Fibroblast of lung (primary cell): ENCODE measurements at regions not wholly inside any gene's neighbourhood (a gene's known extent, or its start where the extent isn't known, plus 50 kb on each side); places are given as distances from the start of the nearest gene placed in this dataset.

ENCODE experiments used
- DNase-seq, 2 donors: peaks; one replicate each; pipeline versions ENCODE4 v3.0.0 to v3.0.0-alpha.2; 2010; ENCODE audit warnings: low read depth in 2 of 2
- H2AFZ ChIP-seq: 2 replicates; pipeline ENCODE4 v1.5.1; 2012; ENCODE audit warnings: low read length, control low read depth, inconsistent platforms
- H3K27ac ChIP-seq: 2 replicates; pipeline ENCODE4 v1.5.1; 2011; ENCODE audit warnings: low read length, control low read depth; ENCODE audit not compliant: insufficient read depth
- H3K27me3 ChIP-seq: 2 replicates; pipeline ENCODE4 v1.5.1; 2011; ENCODE audit warnings: mild to moderate bottlenecking, low read length; ENCODE audit not compliant: control insufficient read depth, insufficient read depth
- H3K36me3 ChIP-seq: 2 replicates; pipeline ENCODE4 v1.5.1; 2011; ENCODE audit warnings: low read length; ENCODE audit not compliant: control insufficient read depth, insufficient read depth
- H3K4me1 ChIP-seq: 2 replicates; pipeline ENCODE4 v1.5.1; 2011; ENCODE audit warnings: low read length; ENCODE audit not compliant: control insufficient read depth, insufficient read depth; ENCODE audit errors: extremely low read depth
- H3K4me2 ChIP-seq: 2 replicates; pipeline ENCODE4 v1.5.1; 2011; ENCODE audit warnings: low read length, control low read depth; ENCODE audit not compliant: insufficient read depth; ENCODE audit errors: extremely low read depth
- H3K4me3 ChIP-seq, 4 experiments: fragments of 200-600 bp in 1 of 4; sonication (generic) in 1 of 4; replicated peaks in 1 of 4; 2 replicates each; pipeline ENCODE4 v1.5.1; 2011 to 2016; ENCODE audit warnings: low read length in 4 of 4, low read depth in 3 of 4, mild to moderate bottlenecking in 3 of 4, control low read depth in 2 of 4, inconsistent platforms in 1 of 4, mixed read lengths in 1 of 4; ENCODE audit not compliant: insufficient read depth in 1 of 4; ENCODE audit errors: control extremely low read depth in 1 of 4
- H3K79me2 ChIP-seq: 2 replicates; pipeline ENCODE4 v1.5.1; 2012; ENCODE audit warnings: mild to moderate bottlenecking, low read length, inconsistent platforms; ENCODE audit not compliant: control insufficient read depth, insufficient read depth
- H3K9ac ChIP-seq: 2 replicates; pipeline ENCODE4 v1.5.1; 2011; ENCODE audit warnings: mild to moderate bottlenecking, low read length, control low read depth; ENCODE audit not compliant: insufficient read depth
- H3K9me3 ChIP-seq: 2 replicates; pipeline ENCODE4 v1.5.1; 2012; ENCODE audit warnings: low read depth, low read length; ENCODE audit not compliant: control insufficient read depth, insufficient read depth
- H4K20me1 ChIP-seq: 2 replicates; pipeline ENCODE4 v1.5.1; 2011; ENCODE audit warnings: low read length; ENCODE audit not compliant: control insufficient read depth, insufficient read depth; ENCODE audit errors: extremely low read depth
- CTCF ChIP-seq, 2 donors: IDR thresholded peaks in 1 of 2; conservative IDR thresholded peaks in 1 of 2; 1 replicate in 1 of 2; 2 replicates in 1 of 2; pipeline ENCODE4 v1.5.1; 2011 to 2012; ENCODE audit warnings: low read length in 2 of 2, control low read depth in 1 of 2, inconsistent platforms in 1 of 2, low read depth in 1 of 2, mild to moderate bottlenecking in 1 of 2
- EZH2 ChIP-seq: IDR thresholded peaks from 2 replicates; pipeline ENCODE4 v1.5.1; 2012; ENCODE audit warnings: low read length, control low read depth, mild to moderate bottlenecking; ENCODE audit errors: missing control alignments

- Histone ChIP-seq H3K4me1 (no peaks in the 10 kb centered on the region), H3K79me2 (no peaks in the 10 kb centered on the region), H4K20me1 (no peaks in the 10 kb centered on the region), H3K27me3 (no peaks in the 10 kb centered on the region), H3K4me2 (no peak overlapping the region), H3K9ac (no peak overlapping the region), H3K9me3 (no peaks in the 10 kb centered on the region), H2AFZ (no peak overlapping the region), H3K36me3 (no peaks in the 10 kb centered on the region), H3K27ac (no peak overlapping the region), H3K4me3 (no peak overlapping the region)
- no peak for TF ChIP-seq EZH2
- no peak for TF ChIP-seq CTCF (conservative IDR thresholded peaks at IDR 0.05 in 1 of 2, IDR thresholded peaks at IDR 0.05 in 1 of 2; ENCODE audit: low read depth in 1 of 2, low read length in 2 of 2)
- no peak for DNase-seq
Measured at GRCh38 chr19:20252613-20253012, 85.6 kb downstream of the ZNF486 start.

DNA sequence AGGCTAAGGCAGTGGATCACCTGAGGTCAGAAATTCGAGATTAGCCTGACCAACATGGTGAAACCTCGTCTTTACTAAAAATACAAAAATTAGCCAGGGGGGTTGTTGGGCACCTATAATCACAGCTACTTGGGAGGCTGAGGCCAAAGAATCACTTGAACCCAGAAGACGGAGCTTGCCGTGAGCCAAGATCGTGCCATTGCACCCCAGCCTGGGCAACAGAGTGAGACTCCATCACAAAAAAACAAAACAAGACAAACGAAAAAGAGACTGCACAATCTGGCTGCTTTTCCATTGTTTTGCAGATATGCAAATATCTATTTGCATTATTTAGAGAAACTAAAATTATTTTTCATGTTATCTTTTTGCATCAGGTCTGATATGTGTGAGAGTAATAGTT, 83.6 kb downstream of the ZNF486 start:
- TF ChIP-seq EZH2 (no peak), CTCF (conservative IDR thresholded peaks at IDR 0.05 in 1 of 2, IDR thresholded peaks at IDR 0.05 in 1 of 2; ENCODE audit: low read depth in 1 of 2, low read length in 2 of 2) (no peak)
- no peak overlapping the region for H2AFZ ChIP-seq
- no peaks in the 10 kb centered on the region for H3K4me1 ChIP-seq
- DNase-seq = no peak
- no peaks in the 10 kb centered on the region for H3K9me3 ChIP-seq
- no peak overlapping the region for H3K27ac ChIP-seq
- no peak overlapping the region for H3K4me3 ChIP-seq
- H3K9ac ChIP-seq = no peak overlapping the region
- H3K79me2 ChIP-seq = no peaks in the 10 kb centered on the region
- no peaks in the 10 kb centered on the region for H3K27me3 ChIP-seq
- H3K36me3 ChIP-seq = no peaks in the 10 kb centered on the region
- H4K20me1 ChIP-seq = no peaks in the 10 kb centered on the region
- H3K4me2 ChIP-seq = no peak overlapping the region

DNA sequence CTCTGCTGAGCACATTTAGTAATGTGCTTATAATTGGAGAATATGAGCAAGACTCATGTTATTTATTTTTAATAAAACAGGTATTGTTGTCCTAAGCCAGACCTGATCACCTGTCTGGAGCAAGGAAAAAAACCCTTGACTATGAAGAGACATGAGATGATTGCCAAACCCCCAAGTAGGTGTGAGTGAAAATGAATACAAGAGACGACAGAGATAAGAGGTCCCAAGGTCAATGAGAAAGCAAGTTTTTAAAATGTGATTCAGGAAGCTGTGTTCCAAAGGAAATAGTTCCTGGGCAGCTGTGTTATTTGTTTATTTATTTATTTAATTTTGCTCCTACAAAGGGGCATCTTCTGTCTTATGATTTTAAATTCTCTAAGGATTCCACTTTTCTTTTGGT, 83.1 kb downstream of the ZNF486 start:
- no peak for TF ChIP-seq EZH2
- TF ChIP-seq CTCF (conservative IDR thresholded peaks at IDR 0.05 in 1 of 2, IDR thresholded peaks at IDR 0.05 in 1 of 2; ENCODE audit: low read depth in 1 of 2, low read length in 2 of 2) = no peak
- H3K36me3 ChIP-seq = no peaks in the 10 kb centered on the region
- H3K4me2 ChIP-seq = no peak overlapping the region
- H3K9ac ChIP-seq = no peak overlapping the region
- H4K20me1 ChIP-seq = no peaks in the 10 kb centered on the region
- H3K79me2 ChIP-seq = no peaks in the 10 kb centered on the region
- no peak overlapping the region for H3K27ac ChIP-seq
- no peaks in the 10 kb centered on the region for H3K27me3 ChIP-seq
- H3K9me3 ChIP-seq = no peaks in the 10 kb centered on the region
- H3K4me1 ChIP-seq = no peaks in the 10 kb centered on the region
- H2AFZ ChIP-seq = no peak overlapping the region
- DNase-seq = no peak
- H3K4me3 ChIP-seq = no peak overlapping the region
